Bronchial epithelial cell (primary cell): ENCODE measurements at regions not wholly inside any gene's neighbourhood (a gene's known extent, or its start where the extent isn't known, plus 50 kb on each side); places are given as distances from the start of the nearest gene placed in this dataset.
A peak's percentile ranks its signal among the peaks of the same experiment; 100 is the strongest.

Experiments used
- DNase-seq: peaks from one replicate; pipeline ENCODE4 v3.0.0-alpha.2; 2010; ENCODE audit warnings: low read depth
- FAIRE-seq: peaks from 2 replicates; lab custom pipeline; 2011; peaks lifted over from hg19 to GRCh38; lab: Jason Lieb, UNC
- H3K27me3 ChIP-seq: 2 replicates; pipeline ENCODE4 v1.5.1; 2011; ENCODE audit warnings: low read length; ENCODE audit not compliant: control insufficient read depth, insufficient read depth
- H3K36me3 ChIP-seq: 2 replicates; pipeline ENCODE4 v1.5.1; 2011; ENCODE audit warnings: low read length; ENCODE audit not compliant: control insufficient read depth, insufficient read depth
- H3K4me3 ChIP-seq: 2 replicates; pipeline ENCODE4 v1.5.1; 2011; ENCODE audit warnings: mild to moderate bottlenecking, low read depth, low read length, control low read depth
- CTCF ChIP-seq: IDR thresholded peaks from 2 replicates; pipeline ENCODE4 v1.5.1; 2011; ENCODE audit warnings: mild to moderate bottlenecking, moderate library complexity, low read length, control low read depth, inconsistent platforms; ENCODE audit not compliant: insufficient read depth, severe bottlenecking

GRCh38 chr21:15932726-15933125 lies 202.9 kb downstream of the USP25 start:
- no peak for FAIRE-seq
- H3K27me3 ChIP-seq = no peaks in the 10 kb centered on the region
- H3K4me3 ChIP-seq = no peak overlapping the region
- no peaks in the 10 kb centered on the region for H3K36me3 ChIP-seq
- DNase-seq = no peak
- TF ChIP-seq CTCF = no peak

- no peaks in the 10 kb centered on the region for H3K27me3 ChIP-seq
- FAIRE-seq (no peak), DNase-seq (peak; percentile 49)
- TF ChIP-seq CTCF = no peak
- H3K36me3 ChIP-seq = no peaks in the 10 kb centered on the region
- no peak overlapping the region for H3K4me3 ChIP-seq
Observed at GRCh38 chr21:15935530-15935929, 205.7 kb downstream of the USP25 start.

DNA sequence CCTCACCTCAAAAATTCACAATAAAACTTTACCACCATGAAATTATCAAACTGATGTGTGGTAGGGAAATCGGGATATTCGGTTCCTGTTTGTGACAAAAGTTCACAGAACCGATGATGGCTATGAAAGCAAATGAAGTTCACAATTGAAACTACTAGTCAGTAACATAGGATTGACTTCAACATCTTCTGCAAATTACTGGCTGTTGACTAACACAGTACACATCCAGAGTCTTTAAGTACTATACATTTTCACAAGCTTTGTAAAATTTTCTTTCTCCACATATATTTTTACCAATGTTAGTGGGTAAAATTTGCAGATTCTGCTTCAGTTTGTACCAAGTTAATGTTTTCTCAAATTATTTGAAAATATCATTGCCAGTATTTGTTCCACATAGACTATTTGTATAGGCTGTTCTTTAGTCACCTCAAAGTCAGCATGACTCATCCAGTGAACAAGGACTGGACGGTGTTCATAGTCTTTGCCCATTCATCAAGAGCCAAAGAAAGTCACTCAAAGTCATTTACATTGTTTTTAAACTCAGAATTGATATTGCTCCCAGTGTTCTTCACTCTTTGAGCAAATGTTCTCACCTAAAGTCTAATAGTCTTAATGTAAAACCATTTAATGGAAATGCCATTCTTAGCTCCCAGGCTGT lies 213.4 kb downstream of the USP25 start:
- FAIRE-seq (no peak), DNase-seq (peak; percentile 81)
- TF ChIP-seq CTCF = no peak
- H3K4me3 ChIP-seq = no peak overlapping the region
- no peaks in the 10 kb centered on the region for H3K36me3 ChIP-seq
- H3K27me3 ChIP-seq = no peaks in the 10 kb centered on the region

GRCh38 chr21:15947677-15948076 lies 217.9 kb downstream of the USP25 start:
- no peaks in the 10 kb centered on the region for H3K27me3 ChIP-seq
- no peak overlapping the region for H3K4me3 ChIP-seq
- no peak for TF ChIP-seq CTCF
- DNase-seq (no peak), FAIRE-seq (no peak)
- no peaks in the 10 kb centered on the region for H3K36me3 ChIP-seq

DNA sequence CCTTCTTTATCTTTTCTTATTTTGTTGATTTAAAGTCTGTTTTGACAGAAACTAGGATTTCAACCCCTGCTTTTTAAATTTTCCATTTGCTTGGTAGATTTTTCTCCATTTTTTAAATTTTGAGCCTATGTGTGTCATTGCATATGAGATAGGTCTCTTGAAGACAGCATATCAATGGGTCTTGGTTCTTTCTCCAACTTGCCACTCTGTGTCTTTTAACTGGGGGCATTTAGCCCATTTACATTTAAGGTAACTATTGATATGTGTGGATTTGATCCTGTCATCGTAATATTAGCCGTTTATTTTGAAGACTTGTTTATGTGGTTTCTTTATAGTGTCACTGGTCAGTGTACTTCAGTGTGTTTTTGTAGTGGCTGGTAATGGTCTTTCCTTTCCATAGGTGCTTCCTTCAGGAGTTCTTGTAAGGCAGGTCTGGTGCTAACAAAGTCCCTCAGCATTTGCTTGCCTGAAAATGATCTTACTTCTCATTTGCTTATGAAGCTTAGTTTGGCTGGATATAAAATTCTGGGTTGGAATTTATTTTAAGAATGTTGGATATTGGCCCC lies 223.9 kb downstream of the USP25 start:
- H3K27me3 ChIP-seq = no peaks in the 10 kb centered on the region
- DNase-seq = no peak
- no peaks in the 10 kb centered on the region for H3K36me3 ChIP-seq
- H3K4me3 ChIP-seq = no peak overlapping the region
- TF ChIP-seq CTCF = no peak
- FAIRE-seq = no peak
